ENCODE measurements at regions not wholly inside any gene's neighbourhood (a gene's known extent, or its start where the extent isn't known, plus 50 kb on each side); places are given as distances from the start of the nearest gene placed in this dataset.

- in situ Hi-C loops (cut with MboI; ENCODE audit: low pct_unique_long_range_greater_than_20kb, low sequenced_read_pairs) = no loop called here
- DNase-seq = no peak
Observed at GRCh38 chr2:144288438-144288837, 231.5 kb downstream of the ZEB2 start.

GRCh38 chr2:144285324-144285723 is 234.6 kb downstream of the ZEB2 start:
- DNase-seq = no peak
- in situ Hi-C loops (cut with MboI; ENCODE audit: low pct_unique_long_range_greater_than_20kb, low sequenced_read_pairs) = no loop called here

GRCh38 chr2:144281476-144281875 is 238.4 kb downstream of the ZEB2 start:
- in situ Hi-C loops (cut with MboI; ENCODE audit: low pct_unique_long_range_greater_than_20kb, low sequenced_read_pairs) = no loop called here

GRCh38 chr2:144280009-144280408 is 239.9 kb downstream of the ZEB2 start:
- in situ Hi-C loops (cut with MboI; ENCODE audit: low pct_unique_long_range_greater_than_20kb, low sequenced_read_pairs) = no loop called here
- DNase-seq = no peak

More at GRCh38 chr2:144281476-144281875, 238.4 kb downstream of the ZEB2 start:
- DNase-seq = no peak

GRCh38 chr2:144279165-144279564 is 240.8 kb downstream of the ZEB2 start:
- in situ Hi-C loops (cut with MboI; ENCODE audit: low pct_unique_long_range_greater_than_20kb, low sequenced_read_pairs) = no loop called here
- no peak for DNase-seq

GRCh38 chr2:144277622-144278354 is 242.1 kb downstream of the ZEB2 start:
- in situ Hi-C loops (cut with MboI; ENCODE audit: low pct_unique_long_range_greater_than_20kb, low sequenced_read_pairs) = no loop called here
- DNase-seq = no peak

GRCh38 chr2:144275340-144275739 is 244.6 kb downstream of the ZEB2 start:
- in situ Hi-C loops (cut with MboI; ENCODE audit: low pct_unique_long_range_greater_than_20kb, low sequenced_read_pairs) = no loop called here
- no peak for DNase-seq

- in situ Hi-C loops (cut with MboI; ENCODE audit: low pct_unique_long_range_greater_than_20kb, low sequenced_read_pairs) = no loop called here
- no peak for DNase-seq
Observed at GRCh38 chr2:144274131-144274530, 245.8 kb downstream of the ZEB2 start.

- in situ Hi-C loops (cut with MboI; ENCODE audit: low pct_unique_long_range_greater_than_20kb, low sequenced_read_pairs) = no loop called here
- no peak for DNase-seq
Observed at GRCh38 chr2:144270951-144271350, 249.0 kb downstream of the ZEB2 start.

GRCh38 chr2:144268036-144268678 is 251.8 kb downstream of the ZEB2 start:
- peak; percentile 17 for DNase-seq
- in situ Hi-C loops (cut with MboI; ENCODE audit: low pct_unique_long_range_greater_than_20kb, low sequenced_read_pairs) = no loop called here

- in situ Hi-C loops (cut with MboI; ENCODE audit: low pct_unique_long_range_greater_than_20kb, low sequenced_read_pairs) = no loop called here
- DNase-seq = no peak
Observed at GRCh38 chr2:144267239-144267638, 252.7 kb downstream of the ZEB2 start.

GRCh38 chr2:144265654-144266053 is 254.3 kb downstream of the ZEB2 start:
- in situ Hi-C loops (cut with MboI; ENCODE audit: low pct_unique_long_range_greater_than_20kb, low sequenced_read_pairs) = no loop called here
- DNase-seq = no peak

- in situ Hi-C loops (cut with MboI; ENCODE audit: low pct_unique_long_range_greater_than_20kb, low sequenced_read_pairs) = no loop called here
- DNase-seq = no peak
Observed at GRCh38 chr2:144261966-144262365, 258.0 kb downstream of the ZEB2 start.

- in situ Hi-C loops (cut with MboI; ENCODE audit: low pct_unique_long_range_greater_than_20kb, low sequenced_read_pairs) = no loop called here
- DNase-seq = no peak
Observed at GRCh38 chr2:144261336-144261735, 258.6 kb downstream of the ZEB2 start.

GRCh38 chr2:144259332-144259731 is 260.6 kb downstream of the ZEB2 start:
- in situ Hi-C loops (cut with MboI; ENCODE audit: low pct_unique_long_range_greater_than_20kb, low sequenced_read_pairs) = no loop called here
- no peak for DNase-seq

GRCh38 chr2:144258154-144258553 is 261.8 kb downstream of the ZEB2 start:
- in situ Hi-C loops (cut with MboI; ENCODE audit: low pct_unique_long_range_greater_than_20kb, low sequenced_read_pairs) = no loop called here

GRCh38 chr2:144256996-144257707 is 262.8 kb downstream of the ZEB2 start:
- peak; percentile 69 for DNase-seq
- in situ Hi-C loops (cut with MboI; ENCODE audit: low pct_unique_long_range_greater_than_20kb, low sequenced_read_pairs) = no loop called here

More at GRCh38 chr2:144258154-144258553, 261.8 kb downstream of the ZEB2 start:
- no peak for DNase-seq

- no peak for DNase-seq
- in situ Hi-C loops (cut with MboI; ENCODE audit: low pct_unique_long_range_greater_than_20kb, low sequenced_read_pairs) = no loop called here
Observed at GRCh38 chr2:144254342-144255235, 265.3 kb downstream of the ZEB2 start.

- in situ Hi-C loops (cut with MboI; ENCODE audit: low pct_unique_long_range_greater_than_20kb, low sequenced_read_pairs) = no loop called here
- no peak for DNase-seq
Observed at GRCh38 chr2:144253743-144254142, 266.2 kb downstream of the ZEB2 start.

All from KBM-7 (cell line).